ENCODE measurements at regions not wholly inside any gene's neighbourhood (a gene's known extent, or its start where the extent isn't known, plus 50 kb on each side); places are given as distances from the start of the nearest gene placed in this dataset.

- no peak for TF ChIP-seq CTCF (IDR thresholded peaks at IDR 0.05; ENCODE audit: insufficient read depth, low read depth, low read length)
- no peak for TF ChIP-seq EZH2 (IDR thresholded peaks at IDR 0.05; ENCODE audit: insufficient read depth, low read length)
Measured at GRCh38 chrX:94511564-94511963, 837.6 kb downstream of the FAM133A start.

All from astrocyte (in vitro differentiated cells and primary cell).